ENCODE measurements at regions not wholly inside any gene's neighbourhood (a gene's known extent, or its start where the extent isn't known, plus 50 kb on each side); places are given as distances from the start of the nearest gene placed in this dataset.

- TF ChIP-seq POLR2A (IDR thresholded peaks at IDR 0.05) = no peak
- TF ChIP-seq CTCF (IDR thresholded peaks at IDR 0.05) = no peak
These were observed 267.4 kb downstream of the CGGBP1 start for GRCh38 chr3:87791248-87792027.
